Fibroblast of the aortic adventitia (primary cell): ENCODE measurements at regions not wholly inside any gene's neighbourhood (a gene's known extent, or its start where the extent isn't known, plus 50 kb on each side); places are given as distances from the start of the nearest gene placed in this dataset.
A peak's percentile ranks its signal among the peaks of the same experiment; 100 is the strongest.

ENCODE experiments used
- DNase-seq: peaks from one replicate; pipeline ENCODE4 v3.0.0-alpha.2; 2010; ENCODE audit warnings: low read depth
- H3K4me3 ChIP-seq: 2 replicates; pipeline ENCODE4 v1.5.1; 2011; ENCODE audit warnings: low read depth, mild to moderate bottlenecking, control low read depth, low read length, moderate library complexity
- CTCF ChIP-seq: IDR thresholded peaks from 2 replicates; pipeline ENCODE4 v1.5.1; 2011; ENCODE audit warnings: mild to moderate bottlenecking, low read length, control low read depth, inconsistent platforms; ENCODE audit not compliant: insufficient read depth

DNA sequence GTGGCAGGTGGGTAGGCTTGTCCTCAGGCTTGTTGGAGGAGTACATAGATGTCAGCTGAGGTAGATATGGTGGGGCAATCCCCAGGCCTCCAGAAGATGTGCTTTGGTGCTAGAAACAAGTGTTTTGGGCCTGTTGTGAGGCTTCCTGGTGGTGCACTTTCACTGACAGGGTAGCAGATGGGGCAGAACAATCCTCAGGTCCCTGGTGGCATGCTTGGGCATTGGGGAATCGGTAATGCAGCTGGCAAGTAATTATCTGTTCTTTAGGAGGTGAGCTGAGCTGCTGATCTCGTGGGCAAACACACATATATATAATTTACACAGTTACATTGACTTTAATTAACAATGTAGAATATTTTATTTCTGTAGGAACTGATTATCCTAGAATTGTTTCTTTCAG lies 458.7 kb downstream of the BMP2 start:
- DNase-seq, result no peak
- H3K4me3 ChIP-seq, result no peak overlapping the region
- no peak for TF ChIP-seq CTCF

- TF ChIP-seq CTCF, result no peak
- no peak for DNase-seq
- H3K4me3 ChIP-seq, result no peak overlapping the region
These were observed 463.8 kb downstream of the BMP2 start for GRCh38 chr20:7231303-7231702.

DNA sequence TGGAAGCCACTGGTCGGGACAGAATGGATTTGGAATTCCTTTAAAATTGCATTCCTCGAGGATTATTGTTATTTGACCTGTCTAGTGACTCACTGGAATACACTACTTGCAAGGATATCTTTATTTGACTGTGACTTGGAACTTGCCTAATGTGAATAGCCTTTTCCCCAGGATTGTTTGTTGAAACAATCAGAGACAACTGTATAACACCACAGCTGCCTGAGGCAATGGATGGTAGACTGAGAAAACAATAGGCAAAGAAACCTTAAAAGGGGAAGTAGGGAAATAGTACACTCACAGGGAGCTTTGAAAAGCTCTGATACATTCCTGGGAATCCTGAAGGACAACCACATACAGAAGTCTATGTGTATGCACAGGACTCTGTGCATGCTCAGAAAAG lies 465.3 kb downstream of the BMP2 start:
- H3K4me3 ChIP-seq, result no peak overlapping the region
- TF ChIP-seq CTCF, result no peak
- DNase-seq, result no peak

DNA sequence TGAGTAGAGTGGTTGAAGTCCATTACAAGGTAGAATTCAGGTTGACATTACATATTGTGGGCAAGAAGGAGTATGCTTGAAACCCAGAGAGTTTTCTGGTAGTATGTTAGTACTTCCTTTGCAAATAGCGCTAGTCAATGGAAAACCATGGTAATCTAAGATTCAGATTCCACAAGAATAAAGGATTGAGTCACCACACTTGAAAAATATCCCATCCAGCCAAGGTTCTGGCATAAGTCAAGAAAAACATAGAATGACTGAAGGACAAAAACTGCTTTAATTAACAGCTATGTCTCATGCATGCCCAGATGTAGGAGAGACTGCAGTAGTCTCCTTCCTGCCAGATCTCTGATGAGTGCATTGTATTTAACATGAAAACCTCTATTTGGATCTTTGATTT lies 469.8 kb downstream of the BMP2 start:
- no peak for TF ChIP-seq CTCF
- H3K4me3 ChIP-seq, result no peak overlapping the region
- DNase-seq, result peak; percentile 67

DNA sequence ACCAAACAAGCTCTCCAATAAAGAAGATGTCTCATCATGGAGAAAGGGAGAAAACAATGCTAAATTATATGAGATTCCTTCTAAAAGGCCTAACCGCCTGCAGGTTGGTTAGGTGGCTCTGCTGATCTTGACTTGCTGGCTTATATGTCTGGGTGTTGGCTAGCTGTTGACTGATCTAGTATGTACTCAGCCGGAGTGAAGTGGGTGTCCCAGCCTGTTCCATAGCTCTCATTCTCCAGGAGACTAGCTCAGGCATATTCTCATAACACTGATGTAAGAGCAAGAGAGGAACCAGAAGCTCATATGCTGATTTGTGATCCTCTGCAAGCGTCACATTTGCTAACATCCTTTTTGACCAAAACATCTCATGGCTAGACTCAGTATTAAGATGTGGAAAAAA lies 473.0 kb downstream of the BMP2 start:
- H3K4me3 ChIP-seq, result no peak overlapping the region
- no peak for TF ChIP-seq CTCF
- DNase-seq, result no peak

- TF ChIP-seq CTCF, result no peak
- peak; percentile 33 for DNase-seq
- H3K4me3 ChIP-seq, result no peak overlapping the region
These were observed 481.1 kb downstream of the BMP2 start for GRCh38 chr20:7248281-7249201.
